Stimulated activated CD4-positive, alpha-beta T cell treated with anti-CD3 and anti-CD28 coated beads, Interleukin-4, amount 100 ng/mL, for 48 hours (primary cell): ENCODE measurements at regions not wholly inside any gene's neighbourhood (a gene's known extent, or its start where the extent isn't known, plus 50 kb on each side); places are given as distances from the start of the nearest gene placed in this dataset.
"Not testable (repeated sequence)": the region's sequence is repeated elsewhere in the genome, so short reads cannot be mapped to it uniquely, and the experiment has no call there.

Source experiments
- DNase-seq, 2 donors: peaks; one replicate each; pipeline ENCODE4 v3.0.0-alpha.2; 2020; ENCODE audit warnings: low read depth in 2 of 2

DNA sequence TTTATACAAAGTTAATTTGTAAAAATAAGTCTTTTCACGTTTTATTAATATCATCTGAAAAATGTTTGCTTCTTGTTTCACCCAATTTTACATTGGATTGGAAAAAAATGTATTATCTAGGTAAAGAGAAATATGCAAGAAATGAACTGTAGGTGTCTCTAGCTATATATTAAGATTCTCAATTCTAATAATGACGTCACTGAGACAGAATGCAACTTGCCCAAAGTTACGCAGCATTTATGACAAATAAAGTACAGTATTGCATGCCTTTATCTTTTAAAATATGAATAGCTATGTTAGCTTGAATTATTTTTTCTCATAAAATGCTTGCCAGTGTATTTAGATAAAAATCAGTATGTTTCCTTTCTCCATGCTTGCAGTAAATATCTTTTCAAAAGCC is 728.8 kb downstream of the RERGL start:
- DNase-seq: no peak

DNA sequence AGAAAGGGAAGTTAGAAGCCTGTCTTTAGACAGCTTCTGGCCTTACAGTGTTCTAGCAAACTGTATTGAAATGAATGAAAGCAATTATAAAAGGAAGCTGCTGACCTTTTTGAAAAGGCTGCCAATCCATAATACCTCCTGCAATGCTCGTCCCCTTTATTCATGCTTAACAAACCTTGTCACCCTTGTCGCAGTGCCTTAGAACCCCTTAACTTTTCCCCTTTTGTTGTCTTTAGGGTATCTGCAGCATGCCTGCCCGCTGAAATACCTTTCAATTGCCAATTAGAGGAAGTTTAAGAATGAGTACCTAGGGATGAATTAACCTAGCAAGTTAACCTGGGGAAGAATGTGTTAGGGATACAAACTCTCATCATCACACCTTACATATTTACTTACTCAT is 731.2 kb downstream of the RERGL start:
- no peak for DNase-seq

DNA sequence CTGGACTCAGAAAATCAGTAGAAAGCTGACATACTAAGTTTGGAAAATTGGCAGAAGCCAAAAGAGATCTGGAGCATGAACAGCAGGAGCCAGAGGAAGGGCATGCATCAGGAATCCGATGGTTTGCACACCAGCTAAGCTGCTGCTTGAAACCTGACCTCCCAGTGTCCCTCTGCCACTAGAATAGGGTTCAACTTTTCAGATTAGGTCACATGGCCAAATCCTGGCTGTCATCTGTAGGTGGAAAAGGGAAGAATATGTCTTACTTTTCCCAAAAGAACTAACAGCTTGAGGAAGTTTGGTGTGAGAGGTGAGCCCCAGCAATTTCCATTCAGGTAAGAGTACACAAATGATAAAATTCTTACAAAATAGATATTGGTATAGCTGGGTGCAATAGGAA is 732.6 kb downstream of the RERGL start:
- DNase-seq: no peak

DNA sequence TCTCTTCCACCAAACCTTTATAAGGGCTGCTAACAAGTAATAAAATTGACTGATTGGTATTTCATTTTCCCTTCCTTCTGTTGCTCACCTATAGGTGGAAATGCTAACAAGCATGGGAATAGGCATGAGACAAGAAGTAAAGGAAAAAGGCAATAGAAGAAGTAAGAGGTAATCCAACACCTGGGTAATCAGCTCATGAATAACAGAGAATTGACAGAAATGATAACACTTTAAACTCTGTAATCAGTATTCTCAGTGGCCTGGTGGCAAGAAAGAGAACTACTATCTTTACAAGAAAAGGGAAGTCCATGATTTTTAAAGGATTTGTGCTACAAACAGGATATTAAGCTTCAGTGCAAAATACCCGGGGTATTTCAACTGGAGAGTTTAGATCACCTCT is 737.8 kb downstream of the RERGL start:
- no peak for DNase-seq

DNA sequence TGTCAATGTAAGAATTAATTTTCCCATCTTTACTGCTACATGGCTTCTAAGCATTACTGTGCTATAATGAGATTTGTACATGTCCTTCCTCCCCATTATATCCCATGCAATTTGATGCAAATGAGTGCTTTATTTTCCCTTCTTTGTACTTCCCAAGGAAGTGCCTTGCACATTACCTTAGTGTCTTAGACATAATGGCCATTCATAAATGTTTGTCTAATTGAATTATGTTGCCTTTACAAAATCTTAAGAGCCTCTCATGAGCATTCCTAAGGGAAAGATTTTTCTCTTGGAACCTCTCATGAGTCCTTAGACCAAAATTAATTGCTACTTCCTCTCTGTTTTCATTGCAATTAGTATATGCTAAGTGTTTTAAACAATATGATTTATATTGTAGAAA is 741.7 kb downstream of the RERGL start:
- DNase-seq: no peak

DNA sequence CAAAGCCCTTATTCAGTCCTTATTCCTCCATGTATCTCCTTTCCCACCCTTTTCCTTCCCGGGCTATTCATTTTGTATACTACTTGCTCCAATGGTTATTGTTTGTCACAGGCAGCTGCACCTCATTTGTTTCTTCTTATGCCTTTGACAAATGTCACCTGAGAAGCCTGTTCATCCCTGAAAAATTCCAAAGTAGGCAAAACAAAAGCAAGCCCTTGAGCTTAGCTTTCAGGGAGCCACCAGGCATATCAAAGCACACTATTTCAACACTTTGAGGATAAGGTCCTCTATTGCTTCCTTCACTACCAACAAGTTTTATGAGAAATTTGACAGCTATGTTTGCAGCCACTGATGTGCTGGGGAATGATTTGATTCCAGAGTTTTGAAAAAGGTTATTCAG is 738.7 kb upstream of the LMO3 start:
- no peak for DNase-seq

DNA sequence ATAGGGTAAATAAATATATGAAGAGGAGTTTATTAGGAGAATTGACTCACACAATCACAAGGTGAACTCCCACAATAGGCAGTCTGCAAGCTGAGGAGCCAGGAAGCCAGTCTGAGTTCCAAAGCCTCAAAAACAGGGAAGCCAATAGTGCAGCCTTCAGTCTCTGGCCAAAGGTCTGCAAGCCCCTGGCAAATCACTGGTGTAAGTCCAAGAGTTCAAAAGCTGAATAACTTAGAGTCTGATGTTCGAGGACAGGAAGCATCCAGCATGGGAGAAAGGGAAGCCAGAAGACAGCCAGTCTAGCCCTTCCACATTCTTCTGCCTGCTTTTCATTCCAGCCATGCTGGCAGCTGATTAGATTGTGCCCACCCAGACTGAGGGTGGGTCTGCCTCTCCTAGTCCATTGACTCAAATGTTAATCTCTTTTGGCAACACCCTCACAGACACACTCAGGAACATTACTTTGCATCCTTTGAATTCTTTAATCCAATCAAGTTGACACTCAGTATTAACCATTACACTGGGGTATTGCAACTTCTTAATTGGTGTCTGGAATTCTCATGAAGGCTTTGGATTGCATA is 736.5 kb upstream of the LMO3 start:
- DNase-seq: no peak

DNA sequence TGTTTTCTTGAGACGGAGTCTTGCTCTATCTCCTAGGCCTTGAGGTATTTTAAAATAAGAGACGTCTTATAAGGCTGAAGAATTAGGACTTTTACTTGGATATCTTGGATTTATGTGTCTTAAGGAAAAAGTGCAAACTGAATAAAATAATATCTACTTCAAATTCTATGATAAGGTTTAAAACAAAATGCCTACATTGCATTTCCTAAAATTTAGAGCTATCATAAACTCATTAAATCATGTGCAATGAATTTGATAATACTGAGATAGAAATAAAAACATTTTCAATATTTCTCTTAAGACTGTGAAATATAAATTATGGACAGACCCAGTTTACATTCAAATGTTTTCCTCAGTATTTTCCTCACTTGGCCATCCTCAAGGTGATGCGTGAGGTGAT is 729.5 kb upstream of the LMO3 start:
- DNase-seq: no peak

DNA sequence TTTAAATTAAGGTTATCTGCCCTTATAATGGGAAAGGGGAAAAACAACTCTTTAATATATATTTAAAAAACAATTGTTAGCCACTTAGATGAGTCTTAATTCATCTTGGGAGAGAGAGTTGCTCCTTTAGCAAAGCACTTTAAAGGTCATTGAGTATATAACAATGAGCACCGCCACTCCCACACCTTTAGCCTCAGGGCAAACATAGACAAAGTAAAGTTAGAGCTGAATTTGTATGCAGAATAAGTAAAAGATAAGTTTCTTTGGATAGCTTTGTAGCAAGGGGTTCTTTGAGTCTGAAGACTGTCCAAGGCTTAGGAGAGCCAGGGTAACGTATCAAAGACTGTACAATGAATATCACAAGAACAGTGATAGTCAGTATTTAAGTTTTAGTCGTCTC is 728.8 kb upstream of the LMO3 start:
- DNase-seq: no peak

DNA sequence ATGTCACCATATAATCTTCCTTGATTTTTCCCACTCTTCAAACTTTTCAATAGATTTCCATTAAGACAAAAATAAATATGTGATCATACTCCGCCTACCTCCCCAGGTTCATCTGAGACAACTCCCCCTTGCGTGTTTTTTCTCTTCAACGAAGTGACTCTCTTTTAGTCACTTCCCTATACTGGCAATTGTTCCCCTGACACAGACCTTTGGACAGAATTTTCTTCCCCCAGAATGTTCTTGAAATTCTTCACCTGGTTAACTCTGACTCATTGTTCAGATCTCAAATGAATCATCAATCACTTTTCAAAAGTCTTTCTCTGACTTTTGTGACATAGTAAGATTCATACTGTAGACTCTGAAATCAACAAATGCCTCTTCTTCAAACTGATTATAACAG is 727.3 kb upstream of the LMO3 start:
- DNase-seq: no peak

DNA sequence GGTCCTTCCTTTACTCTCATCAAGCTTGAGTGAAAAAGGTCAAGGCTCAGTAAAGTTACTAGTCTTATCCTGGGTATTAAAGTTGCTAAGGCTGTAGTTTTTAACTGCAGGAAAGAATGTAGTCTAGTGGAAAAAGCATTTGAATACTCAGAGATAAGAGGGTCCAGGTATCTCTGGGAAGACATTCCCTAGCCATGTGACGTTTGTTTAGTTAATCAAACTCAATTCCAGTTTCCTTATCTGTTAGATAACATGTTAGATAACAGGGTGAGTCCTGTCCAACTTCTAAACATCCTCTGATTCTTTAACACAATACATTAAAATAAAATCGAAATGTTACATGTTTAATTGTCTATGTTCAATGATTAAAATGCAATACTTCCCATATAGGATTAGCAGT is 720.7 kb upstream of the LMO3 start:
- DNase-seq: no peak

DNA sequence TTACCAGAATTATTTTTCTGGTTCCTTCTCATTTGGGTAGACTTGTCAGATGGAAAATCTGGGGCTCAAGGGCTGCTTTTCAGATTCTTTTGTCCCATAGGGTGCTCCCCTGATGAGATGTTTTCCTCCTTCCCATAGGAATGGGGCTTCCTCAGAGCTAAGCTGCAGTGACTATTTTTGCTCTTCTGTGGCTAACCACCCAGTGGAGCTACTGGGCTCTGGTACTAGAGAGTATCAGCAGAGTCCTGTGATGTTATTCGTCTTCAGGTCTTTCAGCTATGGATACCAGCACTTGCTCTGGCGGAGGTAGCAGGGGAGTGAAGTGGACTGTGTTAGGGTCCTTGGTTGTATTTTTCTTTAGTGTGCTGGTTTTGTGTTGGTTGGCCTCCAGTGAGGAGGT is 716.1 kb upstream of the LMO3 start:
- DNase-seq: no peak

DNA sequence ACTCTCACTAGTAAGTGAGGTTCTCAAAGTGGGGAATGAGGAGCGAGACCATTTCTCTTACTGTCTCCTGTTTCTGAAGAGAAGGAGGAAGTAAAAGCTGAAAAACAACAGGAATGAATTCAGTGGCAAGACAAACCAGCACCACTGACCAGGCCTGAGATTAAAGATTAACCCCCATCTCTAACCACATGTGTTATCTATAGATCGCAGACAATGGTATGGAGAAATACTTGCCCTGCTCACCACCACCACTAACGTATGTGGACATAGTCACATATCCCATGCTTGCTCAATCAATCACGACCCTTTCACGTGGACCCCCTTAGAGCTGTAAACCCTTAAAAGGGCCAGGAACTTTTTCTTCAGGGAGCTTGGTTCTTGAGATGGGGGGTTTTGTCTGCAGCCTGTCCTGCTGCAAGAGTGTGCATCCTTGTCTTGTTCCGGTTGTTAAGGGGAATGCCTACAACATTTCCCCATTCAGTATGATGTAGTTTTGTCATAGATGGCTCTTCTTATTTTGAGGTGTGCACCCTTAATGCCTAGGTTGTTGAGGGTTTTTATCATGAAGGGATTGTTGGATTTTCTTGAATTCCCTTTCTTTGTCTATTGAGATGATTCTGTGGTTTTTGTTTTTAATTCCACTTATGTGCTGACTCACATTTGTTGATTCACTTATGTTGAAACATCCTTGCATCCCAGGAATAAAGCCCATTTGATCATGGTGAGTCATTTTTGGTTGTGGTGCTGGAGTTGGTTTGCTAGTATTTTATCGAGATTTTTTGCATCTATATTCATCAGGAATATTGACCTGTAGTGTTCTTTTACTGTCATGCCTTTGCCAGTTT is 698.8 kb upstream of the LMO3 start:
- DNase-seq: no peak

DNA sequence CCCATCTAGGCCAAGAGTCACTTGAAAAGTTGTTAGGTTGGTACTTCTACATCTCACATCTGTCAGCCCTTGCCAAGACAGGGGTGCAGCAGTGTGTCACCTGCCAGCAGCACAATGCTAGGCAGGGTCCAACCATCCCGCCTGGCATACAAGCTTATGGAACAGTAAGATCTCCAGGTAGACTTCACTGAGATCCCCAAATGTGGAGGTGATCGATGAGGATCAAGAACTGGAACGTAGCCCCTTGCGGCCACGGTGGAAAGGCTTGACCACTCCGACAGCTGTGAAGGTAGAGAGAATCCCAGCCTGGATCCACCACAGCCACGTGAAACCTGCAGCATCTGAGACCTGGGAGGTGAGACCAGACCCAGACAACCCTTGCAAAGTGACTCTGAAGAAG is 696.0 kb upstream of the LMO3 start:
- DNase-seq: no peak

DNA sequence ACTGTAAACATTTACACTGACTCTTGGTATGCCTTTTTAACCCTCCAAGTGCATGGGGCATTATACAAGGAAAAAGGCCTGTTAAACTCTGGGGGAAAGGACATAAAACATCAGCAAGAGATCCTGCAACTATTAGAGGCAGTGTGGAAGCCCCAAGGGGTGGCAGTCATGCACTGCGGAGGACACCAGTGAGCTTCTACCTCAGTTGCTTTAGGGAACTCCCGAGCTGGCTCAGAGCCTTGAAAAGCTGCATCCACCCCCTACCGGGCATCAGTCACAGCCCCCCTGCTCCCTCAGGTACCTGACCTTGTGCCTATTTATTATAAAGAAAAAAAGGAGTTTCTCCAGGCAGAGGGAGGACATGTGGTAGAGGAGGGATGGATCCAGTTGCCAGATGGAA is 695.6 kb upstream of the LMO3 start:
- DNase-seq: no peak

DNA sequence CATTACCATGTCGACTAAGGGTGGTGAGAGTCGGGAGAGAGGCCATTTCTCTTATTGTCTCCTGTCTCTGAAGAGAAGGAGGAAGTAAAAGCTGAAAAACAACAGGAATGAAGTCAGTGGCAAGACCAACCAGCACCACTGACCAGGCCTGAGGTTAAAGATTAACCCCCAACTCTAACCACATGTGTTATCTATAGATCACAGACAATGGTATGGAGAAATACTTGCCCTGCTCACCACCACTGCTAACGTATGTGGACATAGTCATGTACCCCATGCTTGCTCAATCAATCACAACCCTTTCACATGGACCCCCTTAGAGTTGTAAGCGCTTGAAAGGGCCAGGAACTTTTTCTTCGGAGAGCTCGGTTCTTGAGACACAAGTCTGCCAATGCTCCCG is 690.9 kb upstream of the LMO3 start:
- no peak for DNase-seq

DNA sequence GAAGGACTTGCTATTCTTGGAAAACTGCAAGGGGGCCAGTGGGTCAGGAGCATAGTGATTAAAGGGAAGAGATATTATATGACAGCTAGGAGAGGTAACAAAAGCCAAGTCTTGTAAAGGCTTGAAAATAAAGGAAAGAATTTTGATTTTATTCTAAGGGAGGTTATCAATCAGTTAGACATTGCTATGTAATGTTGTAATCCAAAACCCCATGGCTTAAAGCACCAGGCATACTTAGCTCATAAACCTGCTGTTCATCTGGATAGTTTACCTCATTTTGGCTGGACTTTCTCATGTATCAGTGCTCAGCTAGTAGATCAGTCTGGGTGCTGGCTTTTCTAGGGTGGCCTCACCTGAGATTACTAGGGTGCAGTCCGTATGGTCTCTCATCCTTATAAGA is 680.9 kb upstream of the LMO3 start:
- DNase-seq: no peak

DNA sequence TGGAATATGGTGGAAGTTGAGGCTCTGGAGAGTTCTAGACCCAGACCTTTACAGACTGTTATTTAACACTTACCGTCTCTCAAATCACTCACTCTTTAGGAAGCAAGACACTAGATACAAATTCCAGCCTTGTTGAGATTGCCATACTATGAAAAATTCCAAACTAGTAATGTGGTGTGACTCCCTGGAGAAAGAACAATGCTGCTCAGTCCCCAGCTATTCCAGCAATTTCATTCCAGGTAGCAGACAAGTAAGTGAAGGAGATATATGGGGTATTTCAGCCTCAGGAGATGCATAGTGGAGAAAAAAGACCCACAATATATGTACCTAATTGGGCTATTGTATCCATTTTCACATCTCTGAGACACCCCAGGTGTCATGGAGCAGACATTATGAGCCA is 678.9 kb upstream of the LMO3 start:
- no peak for DNase-seq

DNA sequence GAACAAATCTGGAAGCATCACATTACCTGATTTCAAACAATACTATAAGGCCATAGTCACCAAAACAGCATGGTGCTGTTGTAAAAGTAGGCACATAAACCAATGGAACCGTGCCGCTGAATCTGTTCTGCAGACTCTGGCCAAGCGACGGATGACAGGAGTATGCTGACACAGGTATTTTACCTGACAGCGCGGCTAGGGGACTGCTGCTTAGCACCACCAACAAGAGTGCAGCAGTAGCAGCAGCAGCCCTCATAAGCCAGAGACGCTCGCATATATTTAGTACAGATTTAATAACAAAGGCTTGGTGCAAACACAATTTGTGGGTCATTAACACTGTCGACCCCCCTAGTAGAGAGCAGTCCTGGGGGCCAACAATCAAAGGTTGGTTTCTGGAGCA is 677.6 kb upstream of the LMO3 start:
- no peak for DNase-seq

DNA sequence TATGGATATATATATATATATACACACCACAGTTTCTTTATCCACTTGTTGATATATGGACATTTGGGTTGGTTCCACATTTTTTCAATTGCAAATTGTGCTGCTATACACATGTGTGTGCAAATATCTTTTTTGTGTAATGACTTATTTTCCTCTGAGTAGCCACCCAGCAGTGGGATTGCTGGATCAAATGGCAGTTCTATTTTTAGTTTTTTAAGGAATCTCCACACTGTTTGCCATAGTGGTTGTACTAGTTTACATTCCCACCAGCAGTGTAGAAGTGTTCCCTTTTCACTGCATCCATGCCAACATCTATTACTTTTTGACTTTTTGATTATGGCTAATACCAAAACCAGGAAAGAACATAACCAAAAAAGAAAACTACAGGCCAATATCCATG is 676.2 kb upstream of the LMO3 start:
- DNase-seq: not testable (repeated sequence)

DNA sequence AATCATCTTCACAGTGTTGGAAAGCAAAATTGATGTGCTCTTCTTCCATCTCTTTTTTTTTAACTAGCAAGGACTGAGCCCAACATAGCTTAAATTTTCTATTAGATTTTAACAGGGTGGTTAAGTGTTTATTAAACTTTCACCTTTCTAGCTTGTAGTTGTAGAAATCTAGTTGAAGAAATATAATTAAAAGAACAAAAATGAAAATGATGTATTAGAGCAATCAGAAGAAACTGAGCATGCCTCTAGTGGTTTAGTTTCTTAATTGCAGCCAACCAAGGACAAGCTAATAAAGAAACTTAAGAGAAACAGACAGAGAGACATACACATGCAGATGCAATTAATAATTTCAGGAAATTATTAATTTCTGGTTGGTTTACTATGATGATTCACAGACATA is 673.0 kb upstream of the LMO3 start:
- DNase-seq: no peak

DNA sequence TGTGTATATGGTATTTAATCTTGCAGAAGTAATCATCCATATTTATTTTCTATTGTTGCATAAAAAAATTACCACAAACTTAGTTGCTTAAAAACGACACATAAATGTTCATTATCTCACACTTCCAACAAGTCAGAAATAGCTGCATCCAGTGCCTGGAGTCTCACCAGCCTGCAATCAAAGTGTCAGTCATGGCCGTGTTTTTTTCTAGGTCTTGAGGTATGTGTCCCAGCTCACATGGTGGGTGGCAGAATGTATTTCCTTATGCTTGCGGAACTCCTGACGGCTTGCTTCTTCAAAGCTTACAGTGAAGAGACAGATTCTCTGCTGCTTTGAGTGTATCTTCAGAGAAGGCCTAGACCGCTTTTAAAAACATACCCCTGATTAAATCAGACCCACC is 670.2 kb upstream of the LMO3 start:
- no peak for DNase-seq

DNA sequence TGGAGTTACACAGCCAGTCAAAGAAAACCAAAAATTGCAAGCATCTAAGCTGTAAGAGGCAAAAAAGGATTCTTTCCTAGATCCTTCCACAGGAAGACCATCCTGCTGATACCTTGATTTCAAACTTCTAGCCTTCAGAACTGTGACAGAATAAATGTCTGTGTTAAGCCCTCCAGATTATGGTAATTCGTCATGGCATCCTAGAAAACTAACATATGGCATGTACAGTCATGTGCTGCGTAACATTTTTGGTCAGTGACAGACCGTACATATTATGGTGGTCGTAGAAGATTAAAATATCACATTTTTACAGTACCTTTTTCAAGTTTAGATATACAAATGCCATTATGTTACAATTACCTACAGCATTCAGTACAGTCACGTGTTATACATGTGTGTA is 660.9 kb upstream of the LMO3 start:
- no peak for DNase-seq

DNA sequence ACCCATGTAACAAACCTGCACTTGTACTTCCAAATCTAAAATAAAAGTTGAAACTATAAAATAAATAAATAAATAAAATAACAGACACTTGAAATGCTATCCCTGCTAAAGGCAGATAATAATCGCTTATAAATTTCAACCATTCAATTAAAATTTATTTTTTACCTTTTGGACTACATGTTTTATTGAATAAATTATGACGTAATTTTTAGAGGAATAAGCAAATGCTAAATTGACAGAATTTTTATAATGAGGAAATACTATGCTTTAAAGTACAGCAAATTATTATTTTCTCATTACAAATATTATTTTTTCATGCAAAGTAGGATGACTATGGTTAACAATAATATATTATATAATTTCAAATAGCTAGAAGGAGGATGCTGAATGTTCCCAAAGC is 658.6 kb upstream of the LMO3 start:
- no peak for DNase-seq
